Endothelial cell of umbilical vein (primary cell): ENCODE measurements at regions not wholly inside any gene's neighbourhood (a gene's known extent, or its start where the extent isn't known, plus 50 kb on each side); places are given as distances from the start of the nearest gene placed in this dataset.

Experiments
- BruUV-seq: library from RNA; stranded (reverse); fragments of 400-500 nt; replicated peaks from 2 replicates; lab custom pipeline; 2021; lab: Mats Ljungman, UMichigan
- CTCF ChIA-PET: fragments of 300-600, 350-600 bp; sonication (Branson Sonifier 250); formaldehyde crosslinking; loops from one replicate; lab custom pipeline; 2021; ENCODE audit warnings: antibody characterized with exemption, inconsistent platforms; lab: Charles Lee
- POLR2A ChIA-PET: fragments of 300-600, 350-600 bp; sonication (Branson Sonifier 250); formaldehyde crosslinking; loops from one replicate; lab custom pipeline; 2021; ENCODE audit warnings: antibody characterized with exemption, inconsistent platforms; lab: Charles Lee
- DNase-seq: peaks from one replicate; pipeline ENCODE4 v3.0.0-alpha.2; 2011; ENCODE audit warnings: low read depth, low spot score
- FAIRE-seq: peaks from 2 replicates; lab custom pipeline; 2011; peaks lifted over from hg19 to GRCh38; lab: Jason Lieb, UNC
- H2AFZ ChIP-seq: 2 replicates; pipeline ENCODE4 v1.6.0; 2012; ENCODE audit warnings: low read depth, low read length, control low read depth, inconsistent platforms
- H3K27ac ChIP-seq: 2 replicates; pipeline ENCODE4 v1.5.1; 2011; ENCODE audit warnings: low read depth, mild to moderate bottlenecking, control low read depth, low read length, moderate library complexity; ENCODE audit not compliant: insufficient read depth
- H3K27me3 ChIP-seq, 2 experiments: 2 replicates each; pipeline versions ENCODE4 v1.6.0 to v1.6.1; 2011; ENCODE audit warnings: low read length in 2 of 2, mixed read lengths in 1 of 2; ENCODE audit not compliant: control insufficient read depth in 2 of 2, insufficient read depth in 2 of 2
- H3K36me3 ChIP-seq, 2 experiments: 2 replicates in 1 of 2; 3 replicates in 1 of 2; pipeline ENCODE4 v1.5.1; 2011; ENCODE audit warnings: low read length in 2 of 2, mild to moderate bottlenecking in 1 of 2, moderate library complexity in 1 of 2; ENCODE audit not compliant: control insufficient read depth in 2 of 2, insufficient read depth in 2 of 2; ENCODE audit errors: extremely low read depth in 1 of 2
- H3K4me1 ChIP-seq: 3 replicates; pipeline ENCODE4 v1.5.1; 2011; ENCODE audit warnings: mild to moderate bottlenecking, low read length; ENCODE audit not compliant: control insufficient read depth, insufficient read depth; ENCODE audit errors: extremely low read depth
- H3K4me2 ChIP-seq: 2 replicates; pipeline ENCODE4 v1.6.1; 2011; ENCODE audit warnings: low read length, control low read depth, mixed read lengths; ENCODE audit not compliant: insufficient read depth
- H3K4me3 ChIP-seq, 3 experiments: fragments of 200-600 bp in 1 of 3; sonication (generic), shearing (Covaris generic) in 1 of 3; replicated peaks in 1 of 3; 2 replicates each; pipeline ENCODE4 v1.5.1; 2011 to 2016; ENCODE audit warnings: control low read depth in 3 of 3, low read length in 3 of 3, mild to moderate bottlenecking in 2 of 3, inconsistent platforms in 1 of 3, low read depth in 1 of 3, moderate library complexity in 1 of 3; ENCODE audit not compliant: insufficient read depth in 1 of 3
- H3K79me2 ChIP-seq: 2 replicates; pipeline ENCODE4 v1.6.0; 2012; ENCODE audit warnings: low read length, inconsistent platforms; ENCODE audit not compliant: control insufficient read depth, insufficient read depth
- H3K9ac ChIP-seq: replicated peaks from 2 replicates; pipeline ENCODE3; 2011; ENCODE audit warnings: low read length, control low read depth; ENCODE audit not compliant: insufficient read depth; ENCODE audit errors: extremely low read depth
- H3K9me1 ChIP-seq: replicated peaks from 3 replicates; pipeline ENCODE4 v1.6.0; 2011; ENCODE audit warnings: mild to moderate bottlenecking, low read length; ENCODE audit not compliant: control insufficient read depth, insufficient read depth; ENCODE audit errors: extremely low read depth
- H3K9me3 ChIP-seq: replicated peaks from 2 replicates; pipeline ENCODE4 v1.5.1; 2012; ENCODE audit warnings: low read length, inconsistent platforms; ENCODE audit not compliant: control insufficient read depth, insufficient read depth
- H4K20me1 ChIP-seq: replicated peaks from 2 replicates; pipeline ENCODE3; 2011; ENCODE audit warnings: mild to moderate bottlenecking, low read length; ENCODE audit not compliant: control insufficient read depth, insufficient read depth; ENCODE audit errors: extremely low read depth
- EZH2 ChIP-seq: IDR thresholded peaks from 2 replicates; pipeline ENCODE4 v1.6.1; 2012; ENCODE audit warnings: borderline replicate concordance, low read depth, mild to moderate bottlenecking, moderate library complexity, low read length, inconsistent platforms; ENCODE audit not compliant: severe bottlenecking
- FOS ChIP-seq: IDR thresholded peaks from 2 replicates; pipeline ENCODE4 v1.6.1; 2011; ENCODE audit warnings: mild to moderate bottlenecking, low read length, moderate library complexity, borderline replicate concordance; ENCODE audit not compliant: insufficient read depth
- GATA2 ChIP-seq: IDR thresholded peaks from 2 replicates; pipeline ENCODE4 v1.7.0; 2011; ENCODE audit warnings: low read depth, mild to moderate bottlenecking, moderate library complexity, mixed read lengths, low read length; ENCODE audit not compliant: insufficient read length, insufficient read depth
- JUN ChIP-seq: IDR thresholded peaks from 2 replicates; pipeline ENCODE4 v1.6.1; 2011; ENCODE audit warnings: borderline replicate concordance, low read depth; ENCODE audit not compliant: insufficient read length, insufficient read depth
- MYC ChIP-seq: IDR thresholded peaks from one replicate; pipeline ENCODE4 v1.6.1; 2011; ENCODE audit warnings: mild to moderate bottlenecking, low read depth, low read length
- POLR2A ChIP-seq: IDR thresholded peaks from 2 replicates; pipeline ENCODE4 v1.6.1; 2012; ENCODE audit warnings: low read depth, mild to moderate bottlenecking, control low read depth, low read length
- POLR2AphosphoS5 ChIP-seq: IDR thresholded peaks from 2 replicates; pipeline ENCODE4 v1.6.1; 2012; ENCODE audit warnings: low read depth, mild to moderate bottlenecking, control low read depth, low read length, moderate library complexity; ENCODE audit not compliant: insufficient read depth
- dilution Hi-C: fragments of 300-500 bp; cut with MboI; formaldehyde crosslinking; loops from one replicate; pipeline ENCODE4 v1.15.0; 2019; ENCODE audit warnings: low sequenced_read_pairs; ENCODE audit not compliant: extremely low pct_ligation_motif_present
- intact Hi-C: fragments of 100-400 bp; cut with micrococcal nuclease; formaldehyde crosslinking; loops from one replicate; pipeline ENCODE4 v1.10.0; 2022
- TF ChIP-seq, protein P1 (sequence below): IDR thresholded peaks from 2 replicates; pipeline ENCODE4 v1.6.1; 2011; ENCODE audit not compliant: insufficient read depth, insufficient read length
- TF ChIP-seq, protein P2 (sequence below), 2 donors: IDR thresholded peaks; 1 replicate in 1 of 2; 2 replicates in 1 of 2; pipeline ENCODE4 v1.5.1; 2011; ENCODE audit warnings: low read length in 2 of 2, mild to moderate bottlenecking in 2 of 2, moderate library complexity in 2 of 2, control low read depth in 1 of 2, inconsistent platforms in 1 of 2, low read depth in 1 of 2; ENCODE audit not compliant: insufficient read depth in 1 of 2; ENCODE audit errors: extremely low read depth in 1 of 2

DNA sequence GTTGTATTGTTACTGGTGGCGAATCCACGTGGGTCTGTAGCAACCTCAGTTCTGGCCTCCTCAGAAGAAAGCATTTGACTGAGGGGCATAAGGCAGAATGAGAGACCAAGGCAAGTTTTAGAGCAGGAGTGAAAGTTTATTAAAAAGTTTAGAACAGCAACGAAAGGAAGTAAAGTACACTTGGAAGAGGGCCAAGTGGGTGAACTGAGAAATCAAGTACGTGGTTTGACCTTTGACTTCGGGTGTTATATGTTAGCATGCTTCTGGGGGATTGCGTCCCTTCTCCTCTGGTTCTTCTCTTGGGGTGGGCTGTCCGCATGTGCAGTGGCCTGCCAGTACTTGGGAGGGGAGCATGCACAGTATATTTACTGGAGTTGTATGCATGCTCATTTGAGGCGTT is 232.7 kb upstream of the GATB start:
- no peak overlapping the region for H2AFZ ChIP-seq
- H3K4me2 ChIP-seq: no peak overlapping the region
- ChIA-PET CTCF (no interaction called here), POLR2A (no interaction called here)
- H3K79me2 ChIP-seq: no peaks in the 10 kb centered on the region
- no peaks in the 10 kb centered on the region for H4K20me1 ChIP-seq
- H3K36me3 ChIP-seq: no peaks in the 10 kb centered on the region
- no peak overlapping the region for H3K27ac ChIP-seq
- intact Hi-C loops (no loop called here), dilution Hi-C loops (no loop called here)
- H3K9me3 ChIP-seq: no peaks in the 10 kb centered on the region
- no peak overlapping the region for H3K4me3 ChIP-seq
- TF ChIP-seq POLR2A (no peak), POLR2AphosphoS5 (no peak), MYC (no peak), EZH2 (no peak)
- FAIRE-seq (no peak), DNase-seq (no peak)
- no TSS peak for BruUV-seq
- no peaks in the 10 kb centered on the region for H3K9me1 ChIP-seq
- no peak overlapping the region for H3K9ac ChIP-seq
- H3K27me3 ChIP-seq: no peaks in the 10 kb centered on the region
- no peaks in the 10 kb centered on the region for H3K4me1 ChIP-seq

DNA sequence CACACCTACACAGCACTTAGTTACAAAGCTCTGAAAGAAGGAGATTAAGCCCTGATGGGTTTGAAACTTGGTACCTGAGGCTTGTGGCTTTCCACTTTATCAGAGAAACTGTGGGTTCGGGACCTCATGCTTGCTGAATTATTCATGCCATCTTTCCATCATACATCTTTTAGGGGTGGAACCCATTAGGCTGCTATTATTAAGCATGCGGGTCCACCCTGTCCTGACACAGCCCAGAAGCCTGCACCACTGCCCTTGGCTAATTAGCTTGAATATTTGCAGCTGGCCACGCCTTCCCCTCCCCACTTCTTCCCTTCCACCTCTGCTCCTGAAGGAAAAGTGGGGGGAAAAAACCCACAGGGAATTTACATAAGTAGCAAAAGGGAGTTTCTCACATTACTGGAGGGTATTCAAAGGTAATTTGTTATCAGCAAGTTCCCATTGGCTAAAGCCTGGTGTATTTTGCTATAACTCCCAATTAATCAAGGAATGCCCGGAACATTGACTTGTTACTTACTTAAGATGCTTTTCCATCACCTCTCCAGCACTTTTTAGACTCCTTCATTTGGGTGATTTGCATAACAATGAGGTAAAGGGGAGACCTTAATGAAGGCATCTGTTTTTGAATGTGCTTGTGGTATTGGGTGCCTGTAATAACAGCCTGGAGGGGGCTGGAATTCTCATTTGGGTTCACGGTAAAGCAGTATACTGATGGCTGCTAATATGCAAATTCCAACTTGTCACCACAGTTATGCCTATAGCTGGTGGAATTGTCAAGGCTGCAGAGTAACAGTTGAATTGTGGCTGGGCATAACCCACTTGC is 231.7 kb upstream of the GATB start:
- Histone ChIP-seq H3K4me2 (no peak overlapping the region), H3K9me1 (no peaks in the 10 kb centered on the region), H3K4me3 (no peak overlapping the region), H3K9ac (no peak overlapping the region), H3K79me2 (no peaks in the 10 kb centered on the region), H3K4me1 (no peaks in the 10 kb centered on the region), H3K9me3 (no peaks in the 10 kb centered on the region), H3K36me3 (no peaks in the 10 kb centered on the region), H3K27me3 (no peaks in the 10 kb centered on the region), H3K27ac (no peak overlapping the region), H4K20me1 (no peaks in the 10 kb centered on the region), H2AFZ (no peak overlapping the region)
- ChIA-PET CTCF (no interaction called here), POLR2A (no interaction called here)
- no TSS peak for BruUV-seq
- FAIRE-seq (no peak), DNase-seq (no peak)
- intact Hi-C loops: no loop called here
- dilution Hi-C loops: no loop called here
- TF ChIP-seq POLR2AphosphoS5: no peak
- no peak for TF ChIP-seq GATA2
- TF ChIP-seq FOS: no peak
- no peak for TF ChIP-seq EZH2
- no peak for TF ChIP-seq MYC
- TF ChIP-seq, protein P1, sequence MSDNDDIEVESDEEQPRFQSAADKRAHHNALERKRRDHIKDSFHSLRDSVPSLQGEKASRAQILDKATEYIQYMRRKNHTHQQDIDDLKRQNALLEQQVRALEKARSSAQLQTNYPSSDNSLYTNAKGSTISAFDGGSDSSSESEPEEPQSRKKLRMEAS: no peak
- no peak for TF ChIP-seq POLR2A
- no peak for TF ChIP-seq JUN
- TF ChIP-seq, protein P2, sequence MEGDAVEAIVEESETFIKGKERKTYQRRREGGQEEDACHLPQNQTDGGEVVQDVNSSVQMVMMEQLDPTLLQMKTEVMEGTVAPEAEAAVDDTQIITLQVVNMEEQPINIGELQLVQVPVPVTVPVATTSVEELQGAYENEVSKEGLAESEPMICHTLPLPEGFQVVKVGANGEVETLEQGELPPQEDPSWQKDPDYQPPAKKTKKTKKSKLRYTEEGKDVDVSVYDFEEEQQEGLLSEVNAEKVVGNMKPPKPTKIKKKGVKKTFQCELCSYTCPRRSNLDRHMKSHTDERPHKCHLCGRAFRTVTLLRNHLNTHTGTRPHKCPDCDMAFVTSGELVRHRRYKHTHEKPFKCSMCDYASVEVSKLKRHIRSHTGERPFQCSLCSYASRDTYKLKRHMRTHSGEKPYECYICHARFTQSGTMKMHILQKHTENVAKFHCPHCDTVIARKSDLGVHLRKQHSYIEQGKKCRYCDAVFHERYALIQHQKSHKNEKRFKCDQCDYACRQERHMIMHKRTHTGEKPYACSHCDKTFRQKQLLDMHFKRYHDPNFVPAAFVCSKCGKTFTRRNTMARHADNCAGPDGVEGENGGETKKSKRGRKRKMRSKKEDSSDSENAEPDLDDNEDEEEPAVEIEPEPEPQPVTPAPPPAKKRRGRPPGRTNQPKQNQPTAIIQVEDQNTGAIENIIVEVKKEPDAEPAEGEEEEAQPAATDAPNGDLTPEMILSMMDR (IDR thresholded peaks at IDR 0.05; ENCODE audit: extremely low read depth in 1 of 2, insufficient read depth in 1 of 2, low read depth in 1 of 2, low read length in 2 of 2): no peak
